Activated gamma-delta T cell treated with anti-CD3 and anti-CD28 coated beads, Interleukin-2, amount 50 U/mL, for 16 hours (primary cell): ENCODE measurements at regions not wholly inside any gene's neighbourhood (a gene's known extent, or its start where the extent isn't known, plus 50 kb on each side); places are given as distances from the start of the nearest gene placed in this dataset.
"Not testable (repeated sequence)": the region's sequence is repeated elsewhere in the genome, so short reads cannot be mapped to it uniquely, and the experiment has no call there.

Experiments
- DNase-seq: peaks from one replicate; pipeline ENCODE4 v3.0.0-alpha.2; 2020; ENCODE audit warnings: low read depth

GRCh38 chr2:129015397-129016285 lies 697.0 kb upstream of the HS6ST1 start:
- no peak for DNase-seq

GRCh38 chr2:129016972-129017371 lies 698.3 kb upstream of the HS6ST1 start:
- DNase-seq: no peak

GRCh38 chr2:129024796-129025195 lies 706.1 kb upstream of the HS6ST1 start:
- no peak for DNase-seq

GRCh38 chr2:129035992-129036391 lies 717.3 kb upstream of the HS6ST1 start:
- no peak for DNase-seq

GRCh38 chr2:129043677-129044076 lies 725.0 kb upstream of the HS6ST1 start:
- DNase-seq: not testable (repeated sequence)

GRCh38 chr2:129046475-129046874 lies 727.8 kb upstream of the HS6ST1 start:
- not testable (repeated sequence) for DNase-seq

- no peak for DNase-seq
Observed at GRCh38 chr2:129050101-129050500, 731.4 kb upstream of the HS6ST1 start.

GRCh38 chr2:129055242-129055641 lies 736.6 kb upstream of the HS6ST1 start:
- DNase-seq: no peak

- no peak for DNase-seq
Observed at GRCh38 chr2:129055824-129056223, 737.2 kb upstream of the HS6ST1 start.

GRCh38 chr2:129056309-129056958 lies 737.8 kb upstream of the HS6ST1 start:
- no peak for DNase-seq

GRCh38 chr2:129056959-129057317 lies 738.3 kb upstream of the HS6ST1 start:
- DNase-seq: no peak

- DNase-seq: no peak
Observed at GRCh38 chr2:129058981-129059380, 740.3 kb upstream of the HS6ST1 start.

- DNase-seq: no peak
Observed at GRCh38 chr2:129059476-129059875, 740.8 kb upstream of the HS6ST1 start.

GRCh38 chr2:129061069-129061768 lies 742.6 kb upstream of the HS6ST1 start:
- no peak for DNase-seq

- DNase-seq: no peak
Observed at GRCh38 chr2:129061769-129062121, 743.1 kb upstream of the HS6ST1 start.

- no peak for DNase-seq
Observed at GRCh38 chr2:129062146-129062912, 743.7 kb upstream of the HS6ST1 start.

GRCh38 chr2:129067070-129067469 lies 748.4 kb upstream of the HS6ST1 start:
- DNase-seq: no peak

- DNase-seq: no peak
Observed at GRCh38 chr2:129067953-129068352, 749.3 kb upstream of the HS6ST1 start.

- DNase-seq: no peak
Observed at GRCh38 chr2:129068543-129068942, 749.9 kb upstream of the HS6ST1 start.

- DNase-seq: no peak
Observed at GRCh38 chr2:129069875-129070594, 751.4 kb upstream of the HS6ST1 start.

- no peak for DNase-seq
Observed at GRCh38 chr2:129070663-129071062, 752.0 kb upstream of the HS6ST1 start.

GRCh38 chr2:129071531-129071930 lies 752.9 kb upstream of the HS6ST1 start:
- no peak for DNase-seq
